Stimulated activated effector memory CD8-positive, alpha-beta T cell treated with anti-CD3 and anti-CD28 coated beads, Interleukin-12 subunit alpha, Interleukin-12 subunit beta, amount 100 ng/mL, for 72 hours (primary cell): ENCODE measurements at regions not wholly inside any gene's neighbourhood (a gene's known extent, or its start where the extent isn't known, plus 50 kb on each side); places are given as distances from the start of the nearest gene placed in this dataset.
A peak's percentile ranks its signal among the peaks of the same experiment; 100 is the strongest.
"Not testable (repeated sequence)": the region's sequence is repeated elsewhere in the genome, so short reads cannot be mapped to it uniquely, and the experiment has no call there.

ENCODE experiments used
- ATAC-seq: fragments of 150-1000 bp; cut with Tn5 transposase; 2 replicates; pipeline ENCODE4 v1.10.0; 2021
- DNase-seq, 2 donors: peaks; one replicate each; pipeline ENCODE4 v3.0.0; 2021 to 2022; ENCODE audit warnings: low spot score in 2 of 2
- H3K27ac Mint-ChIP-seq: one replicate; pipeline ENCODE4 v1.8.0; 2022; ENCODE audit warnings: mild to moderate bottlenecking, mixed read lengths
- H3K36me3 Mint-ChIP-seq: one replicate; pipeline ENCODE4 v1.8.0; 2022; ENCODE audit warnings: mild to moderate bottlenecking, mixed read lengths
- H3K4me1 Mint-ChIP-seq: one replicate; pipeline ENCODE4 v1.8.0; 2022; ENCODE audit warnings: mixed read lengths
- H3K4me3 Mint-ChIP-seq: one replicate; pipeline ENCODE4 v1.8.0; 2022; ENCODE audit warnings: mild to moderate bottlenecking, mixed read lengths
- H3K9me3 Mint-ChIP-seq: one replicate; pipeline ENCODE4 v1.8.0; 2022; ENCODE audit warnings: mixed read lengths

DNA sequence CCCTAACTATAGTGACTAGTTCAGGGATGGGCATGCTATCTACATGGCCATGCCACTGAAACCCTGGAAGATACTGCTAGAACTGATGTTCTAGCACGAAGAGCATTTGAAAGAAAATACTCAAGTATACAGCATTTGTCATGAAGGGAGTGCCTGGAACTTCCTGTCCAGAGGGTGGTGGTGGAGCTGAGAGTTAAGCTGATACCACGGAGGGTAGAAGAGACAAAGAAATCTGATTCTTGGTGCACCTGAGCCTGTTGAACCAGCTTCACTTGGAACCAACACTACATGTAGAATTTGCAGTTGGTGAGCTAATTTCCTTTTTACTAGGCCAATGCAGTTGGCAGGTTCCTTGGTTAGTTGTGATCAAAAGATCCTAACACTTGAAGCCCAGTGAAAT is 116.4 kb downstream of the CCNG2 start:
- ATAC-seq, result no peak
- H3K4me1 Mint-ChIP-seq, result no peaks in the 10 kb centered on the region
- H3K4me3 Mint-ChIP-seq, result no peak overlapping the region
- no peaks in the 10 kb centered on the region for H3K9me3 Mint-ChIP-seq
- no peak for DNase-seq
- no peak overlapping the region for H3K27ac Mint-ChIP-seq
- H3K36me3 Mint-ChIP-seq, result no peaks in the 10 kb centered on the region

DNA sequence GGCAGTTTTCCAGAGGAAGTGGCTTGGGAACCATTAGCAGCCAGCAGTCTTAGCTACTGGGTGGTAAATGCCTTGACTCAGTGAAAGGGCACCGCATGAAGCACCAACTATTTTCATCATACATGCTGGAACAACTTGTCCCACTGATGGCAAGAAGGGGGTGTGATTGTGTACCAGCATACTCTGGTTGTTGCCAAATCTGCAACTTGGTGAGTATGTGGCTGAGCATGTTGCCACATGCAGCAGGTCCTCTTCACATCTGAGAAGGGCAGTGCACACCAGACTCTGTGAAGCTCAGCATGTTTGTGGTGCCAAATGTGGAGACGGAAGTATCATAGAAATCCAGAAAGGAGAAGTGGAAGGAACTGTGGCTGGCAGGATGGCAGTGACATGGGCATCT is 122.1 kb downstream of the CCNG2 start:
- H3K9me3 Mint-ChIP-seq, H3K36me3 Mint-ChIP-seq, H3K4me3 Mint-ChIP-seq, H3K4me1 Mint-ChIP-seq, H3K27ac Mint-ChIP-seq, DNase-seq, ATAC-seq: not testable (repeated sequence)

GRCh38 chr4:77282305-77282704 is 125.3 kb downstream of the CCNG2 start:
- H3K4me1 Mint-ChIP-seq, result no peaks in the 10 kb centered on the region
- no peak overlapping the region for H3K4me3 Mint-ChIP-seq
- no peaks in the 10 kb centered on the region for H3K36me3 Mint-ChIP-seq
- DNase-seq (no peak), ATAC-seq (no peak)
- no peaks in the 10 kb centered on the region for H3K9me3 Mint-ChIP-seq
- no peak overlapping the region for H3K27ac Mint-ChIP-seq

DNA sequence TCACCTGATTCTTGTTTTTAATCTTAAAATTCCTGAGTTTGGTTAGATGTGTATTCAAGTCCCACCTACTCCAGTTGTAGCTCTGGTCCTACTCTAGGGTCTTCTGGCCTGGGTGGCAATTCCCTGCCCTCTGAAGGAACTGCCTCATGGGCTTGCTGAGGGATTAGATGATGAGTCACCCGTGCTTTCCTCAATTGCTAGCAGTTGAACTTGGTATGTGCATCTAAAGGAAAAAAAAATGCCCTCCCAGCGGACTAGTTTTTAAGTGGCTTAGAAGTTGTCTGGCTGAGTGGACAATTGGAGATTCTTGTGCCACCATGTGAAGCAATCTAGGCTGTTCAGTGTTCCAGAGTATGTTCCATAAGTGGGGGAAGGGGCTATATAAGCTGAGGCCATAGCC is 127.0 kb downstream of the CCNG2 start:
- no peak overlapping the region for H3K4me3 Mint-ChIP-seq
- H3K4me1 Mint-ChIP-seq, result no peaks in the 10 kb centered on the region
- H3K36me3 Mint-ChIP-seq, result no peaks in the 10 kb centered on the region
- ATAC-seq, result no peak
- no peak overlapping the region for H3K27ac Mint-ChIP-seq
- DNase-seq, result no peak
- H3K9me3 Mint-ChIP-seq, result no peaks in the 10 kb centered on the region

DNA sequence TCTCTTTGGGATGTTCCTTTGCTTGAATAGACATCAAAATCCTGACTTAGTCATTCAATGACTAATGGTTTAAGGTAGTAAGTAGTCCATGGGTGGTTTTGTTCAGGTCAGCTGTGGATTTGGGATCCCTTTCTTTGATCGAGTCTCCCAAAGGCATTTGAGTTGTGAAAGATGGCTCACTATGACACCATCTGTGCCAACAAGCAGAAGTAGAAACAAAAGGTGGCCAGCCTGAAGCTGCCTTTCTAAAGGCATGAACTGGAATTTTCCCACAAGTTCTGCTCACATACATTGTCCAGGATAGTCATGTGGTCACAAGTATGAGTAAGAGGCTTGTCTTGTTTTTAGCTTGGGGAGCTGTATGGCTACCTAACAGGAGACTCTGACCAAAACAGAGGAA is 129.9 kb downstream of the CCNG2 start:
- ATAC-seq (no peak), DNase-seq (no peak)
- no peaks in the 10 kb centered on the region for H3K9me3 Mint-ChIP-seq
- H3K4me3 Mint-ChIP-seq, result no peak overlapping the region
- H3K36me3 Mint-ChIP-seq, result no peaks in the 10 kb centered on the region
- H3K4me1 Mint-ChIP-seq, result no peaks in the 10 kb centered on the region
- H3K27ac Mint-ChIP-seq, result no peak overlapping the region

- H3K36me3 Mint-ChIP-seq, result no peaks in the 10 kb centered on the region
- no peak for ATAC-seq
- DNase-seq, result no peak
- H3K4me1 Mint-ChIP-seq, result no peaks in the 10 kb centered on the region
- no peaks in the 10 kb centered on the region for H3K9me3 Mint-ChIP-seq
- no peak overlapping the region for H3K4me3 Mint-ChIP-seq
- no peak overlapping the region for H3K27ac Mint-ChIP-seq
Observed at GRCh38 chr4:77293426-77293825, 136.4 kb downstream of the CCNG2 start.

DNA sequence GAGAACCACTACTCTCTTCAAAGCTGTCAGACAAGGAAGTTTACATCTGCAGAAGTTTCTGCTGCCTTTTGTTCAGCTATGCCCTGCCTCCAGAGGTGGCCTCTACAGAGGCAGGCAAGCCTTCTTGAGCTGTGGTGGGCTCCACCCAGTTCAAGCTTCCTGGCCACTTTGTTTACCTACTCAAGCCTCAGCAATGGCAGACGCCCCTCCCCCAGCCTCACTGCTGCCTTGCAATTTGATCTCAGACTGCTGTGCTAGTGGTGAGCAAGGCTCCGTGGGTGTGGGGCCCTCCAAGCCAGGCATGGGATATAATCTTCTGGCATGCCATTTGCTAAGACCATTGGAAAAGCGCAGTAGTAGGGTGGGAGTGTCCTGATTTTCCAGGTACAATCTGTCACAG is 144.0 kb downstream of the CCNG2 start:
- H3K9me3 Mint-ChIP-seq, H3K27ac Mint-ChIP-seq, ATAC-seq: not testable (repeated sequence)

DNA sequence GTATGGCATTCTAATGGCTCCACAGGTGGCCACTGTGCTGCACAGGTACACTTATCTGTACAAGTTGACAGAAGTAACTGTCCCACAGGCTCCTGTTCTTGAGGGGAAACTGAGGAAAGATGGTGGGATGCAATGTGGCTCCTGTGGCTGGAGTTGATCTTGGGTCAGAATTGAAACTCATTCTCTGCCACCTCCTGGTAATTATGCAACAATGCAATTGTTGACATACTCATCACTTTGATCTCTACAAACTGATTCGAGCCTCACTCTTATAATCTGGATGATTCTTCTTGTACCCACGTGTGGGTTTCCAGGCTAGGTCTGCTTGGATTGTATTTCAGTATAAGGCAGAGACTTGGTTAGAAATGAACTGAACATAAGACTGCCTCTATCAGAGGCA is 148.8 kb downstream of the CCNG2 start:
- ATAC-seq (no peak), DNase-seq (no peak)
- Mint-ChIP-seq H3K36me3 (no peaks in the 10 kb centered on the region), H3K9me3 (no peaks in the 10 kb centered on the region), H3K27ac (no peak overlapping the region), H3K4me1 (no peaks in the 10 kb centered on the region), H3K4me3 (no peak overlapping the region)

More for the DNA sequence above, 144.0 kb downstream of the CCNG2 start:
- H3K4me3 Mint-ChIP-seq, H3K4me1 Mint-ChIP-seq, H3K36me3 Mint-ChIP-seq, DNase-seq: not testable (repeated sequence)

- no peak overlapping the region for H3K27ac Mint-ChIP-seq
- no peak for ATAC-seq
- DNase-seq, result no peak
Observed at GRCh38 chr4:77306496-77306895, 149.5 kb downstream of the CCNG2 start.

GRCh38 chr4:77308843-77309242 is 151.8 kb downstream of the CCNG2 start:
- ATAC-seq, result peak; percentile 52

More at GRCh38 chr4:77306496-77306895, 149.5 kb downstream of the CCNG2 start:
- no peaks in the 10 kb centered on the region for H3K36me3 Mint-ChIP-seq
- H3K9me3 Mint-ChIP-seq, result no peaks in the 10 kb centered on the region
- no peak overlapping the region for H3K4me3 Mint-ChIP-seq
- H3K4me1 Mint-ChIP-seq, result no peaks in the 10 kb centered on the region

GRCh38 chr4:77309496-77309895 is 152.5 kb downstream of the CCNG2 start:
- ATAC-seq (no peak), DNase-seq (no peak)
- Mint-ChIP-seq H3K9me3 (no peaks in the 10 kb centered on the region), H3K36me3 (no peaks in the 10 kb centered on the region), H3K27ac (no peak overlapping the region), H3K4me1 (no peaks in the 10 kb centered on the region), H3K4me3 (no peak overlapping the region)

More at GRCh38 chr4:77308843-77309242, 151.8 kb downstream of the CCNG2 start:
- no peak for DNase-seq
- Mint-ChIP-seq H3K4me3 (no peak overlapping the region), H3K27ac (no peak overlapping the region), H3K36me3 (no peaks in the 10 kb centered on the region), H3K4me1 (no peaks in the 10 kb centered on the region), H3K9me3 (no peaks in the 10 kb centered on the region)

GRCh38 chr4:77310931-77311330 is 153.9 kb downstream of the CCNG2 start:
- Mint-ChIP-seq H3K36me3 (no peaks in the 10 kb centered on the region), H3K4me1 (no peaks in the 10 kb centered on the region), H3K4me3 (no peak overlapping the region), H3K9me3 (no peaks in the 10 kb centered on the region), H3K27ac (no peak overlapping the region)
- no peak for DNase-seq
- no peak for ATAC-seq

DNA sequence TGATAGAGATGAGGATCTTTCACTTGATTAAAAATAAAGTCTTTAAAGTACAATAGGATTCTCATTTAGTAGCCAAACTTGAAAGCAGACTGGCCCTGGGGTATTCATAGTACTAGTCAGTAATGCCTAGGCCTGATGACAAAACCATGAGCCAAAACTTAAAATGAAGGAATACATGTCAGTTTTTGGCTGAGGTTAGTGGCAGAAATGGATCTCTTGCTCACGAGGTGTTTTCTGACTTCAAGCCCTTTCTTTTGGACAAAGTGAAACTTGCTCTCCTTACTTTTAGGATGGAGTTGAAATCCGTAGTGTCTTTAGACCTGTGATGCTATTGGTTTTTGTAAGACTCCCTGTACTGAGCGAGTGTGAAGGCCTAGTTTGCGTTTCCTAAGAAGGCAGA is 157.7 kb downstream of the CCNG2 start:
- Mint-ChIP-seq H3K4me3 (no peak overlapping the region), H3K4me1 (no peaks in the 10 kb centered on the region), H3K9me3 (peaks cover 4% of the 10 kb centered on the region), H3K27ac (no peak overlapping the region), H3K36me3 (no peaks in the 10 kb centered on the region)
- ATAC-seq, result no peak
- no peak for DNase-seq

DNA sequence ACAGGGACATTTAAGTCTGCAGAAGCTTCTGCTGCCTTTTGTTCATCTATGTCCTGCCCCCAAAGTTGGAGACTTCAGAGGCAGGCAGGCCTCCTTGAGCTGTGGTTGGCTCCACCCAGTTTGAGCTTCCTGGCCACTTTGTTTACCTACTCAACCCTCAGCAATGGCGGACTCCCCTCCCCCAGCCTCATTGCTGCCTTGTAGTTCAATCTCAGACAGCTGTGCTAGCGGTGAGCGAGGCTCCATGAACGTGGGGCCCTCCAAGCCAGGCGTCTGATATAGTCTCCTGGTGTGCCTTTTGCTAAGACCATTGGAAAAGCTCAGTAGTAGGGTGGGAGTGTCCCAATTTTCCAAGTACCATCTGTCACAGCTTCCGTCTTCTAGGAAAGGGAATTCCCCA is 170.1 kb downstream of the CCNG2 start:
- Mint-ChIP-seq H3K9me3 (peaks cover 5% of the 10 kb centered on the region), H3K27ac (no peak overlapping the region), H3K4me1 (no peaks in the 10 kb centered on the region), H3K4me3 (no peak overlapping the region), H3K36me3 (no peaks in the 10 kb centered on the region)
- no peak for ATAC-seq
- DNase-seq, result peak in 1 of 2 donors; percentile 29

GRCh38 chr4:77332696-77333270 is 175.8 kb downstream of the CCNG2 start:
- peak in 1 of 2 donors; percentile 30 for DNase-seq

GRCh38 chr4:77336411-77337142 is 179.6 kb downstream of the CCNG2 start:
- ATAC-seq (no peak), DNase-seq (peak in 1 of 2 donors; percentile 13)
- Mint-ChIP-seq H3K9me3 (peaks cover 11% of the 10 kb centered on the region), H3K4me1 (no peaks in the 10 kb centered on the region), H3K4me3 (no peak overlapping the region), H3K36me3 (no peaks in the 10 kb centered on the region), H3K27ac (no peak overlapping the region)

More at GRCh38 chr4:77332696-77333270, 175.8 kb downstream of the CCNG2 start:
- peaks cover 14% of the 10 kb centered on the region for H3K9me3 Mint-ChIP-seq
- no peak overlapping the region for H3K27ac Mint-ChIP-seq
- H3K36me3 Mint-ChIP-seq, result no peaks in the 10 kb centered on the region
- no peak for ATAC-seq
- no peaks in the 10 kb centered on the region for H3K4me1 Mint-ChIP-seq
- H3K4me3 Mint-ChIP-seq, result no peak overlapping the region
